Neural progenitor cell (in vitro differentiated cells): ENCODE measurements at regions not wholly inside any gene's neighbourhood (a gene's known extent, or its start where the extent isn't known, plus 50 kb on each side); places are given as distances from the start of the nearest gene placed in this dataset.
A peak's percentile ranks its signal among the peaks of the same experiment; 100 is the strongest.

Source experiments
- DNase-seq: peaks from one replicate; pipeline ENCODE4 v3.0.0-alpha.2; 2016; ENCODE audit warnings: low spot score
- H2AFZ ChIP-seq: fragments of 200-600 bp; sonication (generic); replicated peaks from 2 replicates; pipeline ENCODE4 v1.6.1; 2016; ENCODE audit warnings: antibody characterized with exemption
- H3F3A ChIP-seq: fragments of 200-600 bp; sonication (generic); 2 replicates; pipeline ENCODE4 v1.6.1; 2016; ENCODE audit warnings: antibody characterized with exemption, low read depth
- H3K27ac ChIP-seq: fragments of 200-600 bp; sonication (generic); 2 replicates; pipeline ENCODE4 v1.5.1; 2016; ENCODE audit warnings: mild to moderate bottlenecking
- H3K27me3 ChIP-seq: fragments of 200-600 bp; sonication (generic); 2 replicates; pipeline ENCODE4 v1.6.1; 2016; ENCODE audit warnings: mild to moderate bottlenecking, moderate library complexity
- H3K36me3 ChIP-seq: fragments of 200-600 bp; sonication (generic); 2 replicates; pipeline ENCODE4 v1.5.1; 2016
- H3K4me1 ChIP-seq: fragments of 200-600 bp; sonication (generic); 2 replicates; pipeline ENCODE4 v1.6.1; 2016; ENCODE audit warnings: mixed run types
- H3K4me2 ChIP-seq: fragments of 200-600 bp; sonication (generic); 2 replicates; pipeline ENCODE4 v1.6.1; 2016
- H3K4me3 ChIP-seq: fragments of 200-600 bp; sonication (generic); 2 replicates; pipeline ENCODE4 v1.5.1; 2016
- H3K79me2 ChIP-seq: fragments of 200-600 bp; sonication (generic); 2 replicates; pipeline ENCODE4 v1.6.1; 2016; ENCODE audit warnings: low read depth
- H3K9ac ChIP-seq: fragments of 200-600 bp; sonication (generic); 2 replicates; pipeline ENCODE4 v1.6.1; 2016
- H3K9me3 ChIP-seq: fragments of 200-600 bp; sonication (generic); 2 replicates; pipeline ENCODE4 v1.5.1; 2016; ENCODE audit warnings: low read depth
- H4K20me1 ChIP-seq: fragments of 200-600 bp; sonication (generic); 2 replicates; pipeline ENCODE4 v1.6.1; 2016; ENCODE audit warnings: low read depth
- H3K27ac Mint-ChIP-seq: 3 replicates; pipeline ENCODE4 v1.8.0; 2021; ENCODE audit warnings: mixed read lengths
- H3K27me3 Mint-ChIP-seq: 2 replicates; pipeline ENCODE4 v1.8.0; 2022; ENCODE audit warnings: low read depth, mild to moderate bottlenecking, inconsistent platforms, moderate library complexity, mixed read lengths; ENCODE audit not compliant: insufficient read depth
- H3K36me3 Mint-ChIP-seq: 3 replicates; pipeline ENCODE4 v1.8.0; 2021; ENCODE audit warnings: mixed read lengths
- H3K4me1 Mint-ChIP-seq: 3 replicates; pipeline ENCODE4 v1.8.0; 2021; ENCODE audit warnings: mixed read lengths
- H3K4me3 Mint-ChIP-seq: 3 replicates; pipeline ENCODE4 v1.8.0; 2021; ENCODE audit warnings: mild to moderate bottlenecking, moderate library complexity, mixed read lengths
- H3K9me3 Mint-ChIP-seq: 3 replicates; pipeline ENCODE4 v1.8.0; 2020; ENCODE audit warnings: mixed read lengths
- CTCF ChIP-seq: fragments of 200-600 bp; sonication (generic); IDR thresholded peaks from 2 replicates; pipeline ENCODE4 v1.5.1; 2017; ENCODE audit warnings: antibody characterized with exemption, mild to moderate bottlenecking
- EZH2 ChIP-seq: fragments of 200-600 bp; sonication (generic); IDR thresholded peaks from 2 replicates; pipeline ENCODE4 v1.6.1; 2017; ENCODE audit warnings: antibody characterized with exemption, mild to moderate bottlenecking, moderate library complexity
- EZH2phosphoT487 ChIP-seq: fragments of 200-600 bp; sonication (generic); IDR thresholded peaks from 2 replicates; pipeline ENCODE4 v1.6.1; 2017; ENCODE audit warnings: antibody characterized with exemption

- Histone ChIP-seq H2AFZ (no peak overlapping the region), H3K36me3 (no peaks in the 10 kb centered on the region), H3K79me2 (no peaks in the 10 kb centered on the region), H3F3A (no peaks in the 10 kb centered on the region), H3K4me1 (no peaks in the 10 kb centered on the region), H3K27ac (no peak overlapping the region), H3K4me3 (no peak overlapping the region), H4K20me1 (no peaks in the 10 kb centered on the region), H3K9me3 (no peaks in the 10 kb centered on the region), H3K9ac (no peak overlapping the region), H3K27me3 (no peaks in the 10 kb centered on the region), H3K4me2 (no peak overlapping the region)
- peaks cover 7% of the 10 kb centered on the region for H3K27me3 Mint-ChIP-seq
- H3K36me3 Mint-ChIP-seq, result no peaks in the 10 kb centered on the region
- peaks cover 6% of the 10 kb centered on the region for H3K4me1 Mint-ChIP-seq
- no peak overlapping the region for H3K4me3 Mint-ChIP-seq
- no peaks in the 10 kb centered on the region for H3K9me3 Mint-ChIP-seq
- H3K27ac Mint-ChIP-seq, result no peak overlapping the region
- TF ChIP-seq EZH2phosphoT487, result no peak
- no peak for TF ChIP-seq EZH2
- TF ChIP-seq CTCF, result no peak
- no peak for DNase-seq
These were observed 240.8 kb downstream of the BRD1 start for GRCh38 chr22:49586873-49587272.

GRCh38 chr22:49586244-49586748, 241.4 kb downstream of the BRD1 start:
- H3K4me3 ChIP-seq, result no peak overlapping the region
- no peak overlapping the region for H2AFZ ChIP-seq
- H3K27ac ChIP-seq, result no peak overlapping the region
- no peaks in the 10 kb centered on the region for H3K9me3 ChIP-seq
- no peaks in the 10 kb centered on the region for H3K27me3 ChIP-seq
- no peaks in the 10 kb centered on the region for H3K4me1 ChIP-seq
- H3F3A ChIP-seq, result no peaks in the 10 kb centered on the region
- H3K4me2 ChIP-seq, result no peak overlapping the region
- H3K4me3 Mint-ChIP-seq, result no peak overlapping the region
- no peaks in the 10 kb centered on the region for H3K36me3 Mint-ChIP-seq
- H3K79me2 ChIP-seq, result no peaks in the 10 kb centered on the region
- H3K4me1 Mint-ChIP-seq, result peaks cover 6% of the 10 kb centered on the region
- H3K9ac ChIP-seq, result no peak overlapping the region
- no peak for DNase-seq
- no peaks in the 10 kb centered on the region for H3K9me3 Mint-ChIP-seq
- no peaks in the 10 kb centered on the region for H3K36me3 ChIP-seq
- peak overlapping the region; percentile 42 for H3K27ac Mint-ChIP-seq
- TF ChIP-seq EZH2, result no peak
- no peak for TF ChIP-seq EZH2phosphoT487
- no peak for TF ChIP-seq CTCF
- no peaks in the 10 kb centered on the region for H4K20me1 ChIP-seq
- peaks cover 7% of the 10 kb centered on the region for H3K27me3 Mint-ChIP-seq

GRCh38 chr22:49585461-49586243, 242.0 kb downstream of the BRD1 start:
- Histone ChIP-seq H3K9me3 (no peaks in the 10 kb centered on the region), H3K4me1 (no peaks in the 10 kb centered on the region), H2AFZ (no peak overlapping the region), H4K20me1 (no peaks in the 10 kb centered on the region), H3K4me3 (no peak overlapping the region), H3K9ac (no peak overlapping the region), H3K4me2 (no peak overlapping the region), H3F3A (no peaks in the 10 kb centered on the region), H3K27me3 (no peaks in the 10 kb centered on the region), H3K36me3 (no peaks in the 10 kb centered on the region), H3K27ac (no peak overlapping the region), H3K79me2 (no peaks in the 10 kb centered on the region)
- TF ChIP-seq EZH2phosphoT487 (no peak), EZH2 (no peak), CTCF (no peak)
- Mint-ChIP-seq H3K4me3 (no peak overlapping the region), H3K4me1 (peaks cover 6% of the 10 kb centered on the region), H3K36me3 (no peaks in the 10 kb centered on the region), H3K27ac (peak overlapping the region; percentile 67), H3K9me3 (no peaks in the 10 kb centered on the region), H3K27me3 (peaks cover 5% of the 10 kb centered on the region)
- DNase-seq, result no peak
